ENCODE measurements at regions not wholly inside any gene's neighbourhood (a gene's known extent, or its start where the extent isn't known, plus 50 kb on each side); places are given as distances from the start of the nearest gene placed in this dataset.

GRCh38 chr2:149885946-149886345, 298.4 kb upstream of the MMADHC start:
- Histone ChIP-seq H3K27ac (ENCODE audit: insufficient read depth, low read length) (no peak overlapping the region), H3K9ac (ENCODE audit: insufficient read depth, low read length) (no peak overlapping the region), H3K9me3 (ENCODE audit: control insufficient read depth, insufficient read depth, low read depth, low read length) (no peaks in the 10 kb centered on the region), H3K4me2 (ENCODE audit: extremely low read depth, insufficient read depth, low read length) (no peak overlapping the region), H3K4me1 (ENCODE audit: control insufficient read depth, extremely low read depth, insufficient read depth, low read length) (no peaks in the 10 kb centered on the region), H4K20me1 (ENCODE audit: control insufficient read depth, extremely low read depth, insufficient read depth, low read length) (no peaks in the 10 kb centered on the region), H3K79me2 (ENCODE audit: control insufficient read depth, insufficient read depth, low read length) (no peaks in the 10 kb centered on the region), H2AFZ (ENCODE audit: low read length) (no peak overlapping the region), H3K27me3 (ENCODE audit: control insufficient read depth, insufficient read depth, low read length) (no peaks in the 10 kb centered on the region), H3K4me3 (replicated peaks in 1 of 4; ENCODE audit: control extremely low read depth in 1 of 4, insufficient read depth in 1 of 4, low read depth in 3 of 4, low read length in 4 of 4) (no peak overlapping the region), H3K36me3 (ENCODE audit: control insufficient read depth, insufficient read depth, low read length) (no peaks in the 10 kb centered on the region)
- DNase-seq (ENCODE audit: low read depth in 2 of 2): peak in 1 of 2 donors; percentile 12
- TF ChIP-seq, protein P1, sequence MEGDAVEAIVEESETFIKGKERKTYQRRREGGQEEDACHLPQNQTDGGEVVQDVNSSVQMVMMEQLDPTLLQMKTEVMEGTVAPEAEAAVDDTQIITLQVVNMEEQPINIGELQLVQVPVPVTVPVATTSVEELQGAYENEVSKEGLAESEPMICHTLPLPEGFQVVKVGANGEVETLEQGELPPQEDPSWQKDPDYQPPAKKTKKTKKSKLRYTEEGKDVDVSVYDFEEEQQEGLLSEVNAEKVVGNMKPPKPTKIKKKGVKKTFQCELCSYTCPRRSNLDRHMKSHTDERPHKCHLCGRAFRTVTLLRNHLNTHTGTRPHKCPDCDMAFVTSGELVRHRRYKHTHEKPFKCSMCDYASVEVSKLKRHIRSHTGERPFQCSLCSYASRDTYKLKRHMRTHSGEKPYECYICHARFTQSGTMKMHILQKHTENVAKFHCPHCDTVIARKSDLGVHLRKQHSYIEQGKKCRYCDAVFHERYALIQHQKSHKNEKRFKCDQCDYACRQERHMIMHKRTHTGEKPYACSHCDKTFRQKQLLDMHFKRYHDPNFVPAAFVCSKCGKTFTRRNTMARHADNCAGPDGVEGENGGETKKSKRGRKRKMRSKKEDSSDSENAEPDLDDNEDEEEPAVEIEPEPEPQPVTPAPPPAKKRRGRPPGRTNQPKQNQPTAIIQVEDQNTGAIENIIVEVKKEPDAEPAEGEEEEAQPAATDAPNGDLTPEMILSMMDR (conservative IDR thresholded peaks at IDR 0.05 in 1 of 2, IDR thresholded peaks at IDR 0.05 in 1 of 2; ENCODE audit: low read depth in 1 of 2, low read length in 2 of 2): no peak
- no peak for TF ChIP-seq EZH2 (IDR thresholded peaks at IDR 0.05; ENCODE audit: low read length, missing control alignments)

DNA sequence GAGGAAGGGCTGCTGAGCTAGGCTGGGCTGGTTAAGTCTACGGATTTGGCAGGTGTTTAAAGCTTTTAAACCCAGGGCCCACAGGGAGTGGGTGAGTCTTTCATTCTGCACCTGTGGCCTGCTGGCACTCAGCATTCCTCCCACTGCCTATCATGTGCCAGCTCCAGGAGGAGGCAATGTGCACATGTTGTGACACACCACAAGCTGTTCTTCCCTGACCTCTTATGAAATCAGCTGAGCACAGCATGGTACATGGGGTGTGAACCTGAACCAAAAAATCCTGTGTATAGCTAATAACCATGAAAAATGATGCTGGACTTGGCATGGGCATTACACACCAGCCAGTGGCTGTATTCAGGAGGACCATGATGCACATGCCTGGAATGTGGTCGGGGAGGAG, 297.9 kb upstream of the MMADHC start:
- H2AFZ ChIP-seq (ENCODE audit: low read length): no peak overlapping the region
- no peak overlapping the region for H3K27ac ChIP-seq (ENCODE audit: insufficient read depth, low read length)
- no peaks in the 10 kb centered on the region for H4K20me1 ChIP-seq (ENCODE audit: control insufficient read depth, extremely low read depth, insufficient read depth, low read length)
- DNase-seq (ENCODE audit: low read depth in 2 of 2): peak in 1 of 2 donors; percentile 37
- H3K4me2 ChIP-seq (ENCODE audit: extremely low read depth, insufficient read depth, low read length): no peak overlapping the region
- no peaks in the 10 kb centered on the region for H3K4me1 ChIP-seq (ENCODE audit: control insufficient read depth, extremely low read depth, insufficient read depth, low read length)
- no peaks in the 10 kb centered on the region for H3K79me2 ChIP-seq (ENCODE audit: control insufficient read depth, insufficient read depth, low read length)
- H3K27me3 ChIP-seq (ENCODE audit: control insufficient read depth, insufficient read depth, low read length): no peaks in the 10 kb centered on the region
- no peak overlapping the region for H3K4me3 ChIP-seq (replicated peaks in 1 of 4; ENCODE audit: control extremely low read depth in 1 of 4, insufficient read depth in 1 of 4, low read depth in 3 of 4, low read length in 4 of 4)
- H3K36me3 ChIP-seq (ENCODE audit: control insufficient read depth, insufficient read depth, low read length): no peaks in the 10 kb centered on the region
- TF ChIP-seq, protein P1 (conservative IDR thresholded peaks at IDR 0.05 in 1 of 2, IDR thresholded peaks at IDR 0.05 in 1 of 2; ENCODE audit: low read depth in 1 of 2, low read length in 2 of 2): no peak
- TF ChIP-seq EZH2 (IDR thresholded peaks at IDR 0.05; ENCODE audit: low read length, missing control alignments): no peak
- no peaks in the 10 kb centered on the region for H3K9me3 ChIP-seq (ENCODE audit: control insufficient read depth, insufficient read depth, low read depth, low read length)
- H3K9ac ChIP-seq (ENCODE audit: insufficient read depth, low read length): no peak overlapping the region

DNA sequence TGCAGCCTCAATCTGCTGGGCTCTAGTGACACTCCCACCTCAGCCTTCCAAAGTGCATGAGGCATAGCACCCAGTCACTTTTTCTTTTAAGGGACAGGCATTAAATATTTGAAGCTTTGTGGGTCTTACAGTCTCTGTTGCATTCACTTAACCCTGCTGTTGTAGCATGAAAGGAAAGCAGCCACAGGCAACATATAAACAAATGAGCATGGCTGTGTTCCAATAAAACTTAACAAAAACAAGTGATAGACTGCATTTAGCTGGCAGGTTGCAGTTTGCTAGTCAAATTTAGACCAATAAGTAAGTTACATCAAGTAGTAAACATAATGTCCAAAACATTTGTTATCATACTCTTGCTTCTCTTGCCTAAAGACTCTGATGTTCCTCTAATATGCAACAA, 297.3 kb upstream of the MMADHC start:
- H3K4me1 ChIP-seq (ENCODE audit: control insufficient read depth, extremely low read depth, insufficient read depth, low read length): no peaks in the 10 kb centered on the region

More for the DNA sequence above, 297.3 kb upstream of the MMADHC start:
- Histone ChIP-seq H3K79me2 (ENCODE audit: control insufficient read depth, insufficient read depth, low read length) (no peaks in the 10 kb centered on the region), H3K27ac (ENCODE audit: insufficient read depth, low read length) (no peak overlapping the region), H3K4me3 (replicated peaks in 1 of 4; ENCODE audit: control extremely low read depth in 1 of 4, insufficient read depth in 1 of 4, low read depth in 3 of 4, low read length in 4 of 4) (no peak overlapping the region), H2AFZ (ENCODE audit: low read length) (no peak overlapping the region), H3K36me3 (ENCODE audit: control insufficient read depth, insufficient read depth, low read length) (no peaks in the 10 kb centered on the region), H3K9me3 (ENCODE audit: control insufficient read depth, insufficient read depth, low read depth, low read length) (no peaks in the 10 kb centered on the region), H3K27me3 (ENCODE audit: control insufficient read depth, insufficient read depth, low read length) (no peaks in the 10 kb centered on the region), H4K20me1 (ENCODE audit: control insufficient read depth, extremely low read depth, insufficient read depth, low read length) (no peaks in the 10 kb centered on the region), H3K4me2 (ENCODE audit: extremely low read depth, insufficient read depth, low read length) (no peak overlapping the region), H3K9ac (ENCODE audit: insufficient read depth, low read length) (no peak overlapping the region)
- TF ChIP-seq, protein P1 (conservative IDR thresholded peaks at IDR 0.05 in 1 of 2, IDR thresholded peaks at IDR 0.05 in 1 of 2; ENCODE audit: low read depth in 1 of 2, low read length in 2 of 2): no peak
- TF ChIP-seq EZH2 (IDR thresholded peaks at IDR 0.05; ENCODE audit: low read length, missing control alignments): no peak
- DNase-seq (ENCODE audit: low read depth in 2 of 2): no peak

Data from fibroblast of lung (primary cell).